PFSK-1 (cell line): ENCODE measurements at regions not wholly inside any gene's neighbourhood (a gene's known extent, or its start where the extent isn't known, plus 50 kb on each side); places are given as distances from the start of the nearest gene placed in this dataset.

Experiments
- FOXP2 ChIP-seq: optimal IDR thresholded peaks from 2 replicates; pipeline ENCODE3; 2011; ENCODE audit warnings: borderline replicate concordance, control low read depth, inconsistent platforms; ENCODE audit not compliant: insufficient read depth; ENCODE audit errors: extremely low read length, extremely low read depth
- POLR2AphosphoS5 ChIP-seq: IDR thresholded peaks from 2 replicates; pipeline ENCODE4 v1.6.1; 2012; ENCODE audit warnings: low read depth, mild to moderate bottlenecking, control low read depth, low read length, moderate library complexity
- REST ChIP-seq, 2 experiments: IDR thresholded peaks; 2 replicates each; pipeline versions ENCODE4 v1.6.1 to v1.8.0; 2011 to 2012; ENCODE audit warnings: low read depth in 2 of 2, low read length in 2 of 2, control low read depth in 1 of 2, inconsistent platforms in 1 of 2, mild to moderate bottlenecking in 1 of 2, moderate library complexity in 1 of 2; ENCODE audit not compliant: insufficient read depth in 1 of 2
- SIN3A ChIP-seq: IDR thresholded peaks from 2 replicates; pipeline ENCODE4 v1.6.1; 2012; ENCODE audit warnings: mild to moderate bottlenecking, low read length, moderate library complexity, borderline replicate concordance; ENCODE audit not compliant: insufficient read depth
- TAF1 ChIP-seq: IDR thresholded peaks from 2 replicates; pipeline ENCODE4 v1.6.1; 2012; ENCODE audit warnings: low read length, control low read depth, borderline replicate concordance; ENCODE audit not compliant: insufficient read depth

- TF ChIP-seq FOXP2 (no peak), TAF1 (no peak), POLR2AphosphoS5 (no peak), REST (IDR thresholded peaks at IDR 0.05; ENCODE audit: insufficient read depth in 1 of 2, low read depth in 2 of 2, low read length in 2 of 2) (no peak), SIN3A (no peak)
Measured at GRCh38 chrX:20947411-20947912, 426.8 kb upstream of the CNKSR2 start.

GRCh38 chrX:20913760-20914159, 460.5 kb upstream of the CNKSR2 start:
- TF ChIP-seq FOXP2 (no peak), TAF1 (no peak), REST (IDR thresholded peaks at IDR 0.05; ENCODE audit: insufficient read depth in 1 of 2, low read depth in 2 of 2, low read length in 2 of 2) (peak; percentile 77 to 93)

- no peak for TF ChIP-seq POLR2AphosphoS5
- TF ChIP-seq FOXP2: no peak
Measured at GRCh38 chrX:20906571-20906970, 467.6 kb upstream of the CNKSR2 start.

- TF ChIP-seq SIN3A (no peak), FOXP2 (no peak), REST (IDR thresholded peaks at IDR 0.05; ENCODE audit: insufficient read depth in 1 of 2, low read depth in 2 of 2, low read length in 2 of 2) (no peak), TAF1 (no peak), POLR2AphosphoS5 (no peak)
Measured at GRCh38 chrX:20884565-20884964, 489.7 kb upstream of the CNKSR2 start.

- TF ChIP-seq TAF1 (no peak), POLR2AphosphoS5 (no peak), REST (IDR thresholded peaks at IDR 0.05; ENCODE audit: insufficient read depth in 1 of 2, low read depth in 2 of 2, low read length in 2 of 2) (no peak), FOXP2 (no peak), SIN3A (no peak)
Measured at GRCh38 chrX:20863649-20864048, 510.6 kb upstream of the CNKSR2 start.
